ENCODE measurements at regions not wholly inside any gene's neighbourhood (a gene's known extent, or its start where the extent isn't known, plus 50 kb on each side); places are given as distances from the start of the nearest gene placed in this dataset.
A peak's percentile ranks its signal among the peaks of the same experiment; 100 is the strongest.

DNA sequence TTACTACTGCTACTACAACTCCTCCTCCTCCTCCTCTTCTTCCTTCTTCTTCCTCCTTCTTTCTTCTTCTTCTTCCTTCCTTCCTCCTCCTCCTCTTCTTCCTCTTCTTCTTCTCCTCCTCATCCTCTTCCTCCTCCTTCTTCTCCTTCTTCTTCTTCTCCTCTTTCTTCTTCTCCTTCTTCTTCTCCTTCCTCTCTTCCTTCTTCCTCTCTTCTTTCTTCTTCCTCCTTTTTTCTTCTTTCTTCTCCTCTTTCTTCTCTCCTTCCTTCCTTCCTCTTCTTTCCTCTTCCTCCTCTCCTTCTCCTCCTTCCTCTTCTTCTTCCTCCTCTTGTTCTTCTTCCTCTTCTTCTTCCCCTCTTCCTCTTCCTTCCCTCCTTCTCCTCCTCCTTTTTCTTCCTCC is 94.7 kb upstream of the MYO16 start:
- DNase-seq = no peak

DNA sequence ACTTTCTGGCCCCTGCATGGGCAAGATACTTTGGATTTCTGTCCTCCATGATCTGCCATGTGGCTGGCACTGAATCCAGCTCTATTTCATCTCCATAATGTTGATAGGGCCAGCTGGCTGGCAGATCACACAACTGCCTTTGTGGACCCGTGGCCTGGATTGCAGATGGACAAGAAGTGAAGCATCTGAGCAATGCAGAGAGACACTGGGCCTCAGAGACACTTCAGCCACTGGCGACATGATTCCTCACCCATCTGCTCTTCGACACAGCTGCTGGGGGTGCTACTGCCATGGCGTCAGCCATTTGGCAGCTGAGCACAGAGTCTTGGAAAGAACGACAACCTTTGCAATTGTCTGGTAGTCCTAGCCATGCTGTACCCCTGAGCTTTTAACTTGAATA is 79.5 kb upstream of the MYO16 start:
- DNase-seq = no peak

DNA sequence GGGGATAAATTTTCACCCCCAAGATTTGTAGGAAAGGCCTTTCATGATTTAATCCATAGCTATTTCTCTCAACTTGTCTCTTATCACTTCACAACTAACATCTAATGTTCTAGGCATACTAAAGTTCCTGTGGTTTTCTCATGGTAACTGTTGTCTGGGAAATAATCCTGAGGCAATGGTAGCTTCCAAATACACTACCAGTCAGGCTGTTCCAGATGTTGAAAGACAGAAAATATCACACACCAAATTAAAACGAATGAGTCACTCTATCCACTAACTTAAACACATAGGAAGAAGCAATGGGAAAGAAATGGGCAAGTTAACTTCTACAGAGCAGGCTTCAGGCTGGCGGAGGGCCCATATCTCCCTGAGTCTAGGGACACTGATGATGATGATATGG is 77.7 kb upstream of the MYO16 start:
- no peak for DNase-seq

DNA sequence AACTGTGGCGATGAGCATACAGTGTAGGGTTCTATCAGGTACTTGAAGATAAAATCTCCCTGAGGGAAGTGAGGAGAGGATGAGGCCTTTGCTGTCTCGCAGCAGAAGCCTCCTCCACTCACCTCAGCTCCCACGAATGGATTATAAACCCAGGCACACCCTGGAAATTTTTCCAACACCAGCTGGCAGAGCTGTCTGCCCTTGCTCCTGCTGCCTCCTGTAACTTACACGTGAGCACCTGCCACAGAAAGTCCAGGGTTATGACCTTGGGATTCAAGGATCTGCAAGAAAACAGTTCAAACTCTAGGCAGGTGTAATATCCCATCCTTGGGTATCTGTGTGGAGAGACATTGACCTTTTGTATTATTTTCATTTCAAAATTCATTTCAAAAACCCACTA is 70.9 kb upstream of the MYO16 start:
- DNase-seq = no peak

DNA sequence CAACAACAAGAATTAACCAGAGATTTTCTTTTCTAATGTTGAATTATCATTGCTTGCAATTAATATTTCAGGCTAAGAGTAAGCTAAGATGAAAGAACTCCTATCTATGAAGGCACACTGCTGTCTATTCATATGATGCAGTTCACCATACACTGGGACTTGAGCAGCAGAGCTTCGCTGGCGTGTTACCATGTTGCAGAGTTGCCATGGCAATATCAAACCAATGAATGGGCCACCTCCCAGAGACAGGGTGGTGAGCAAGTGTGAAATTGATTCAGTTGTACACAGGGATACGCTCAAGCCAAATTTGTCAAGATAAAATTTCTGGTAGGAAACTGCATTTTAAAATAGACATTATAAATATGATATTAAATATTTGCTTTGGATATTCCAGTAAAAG is 69.3 kb upstream of the MYO16 start:
- no peak for DNase-seq

DNA sequence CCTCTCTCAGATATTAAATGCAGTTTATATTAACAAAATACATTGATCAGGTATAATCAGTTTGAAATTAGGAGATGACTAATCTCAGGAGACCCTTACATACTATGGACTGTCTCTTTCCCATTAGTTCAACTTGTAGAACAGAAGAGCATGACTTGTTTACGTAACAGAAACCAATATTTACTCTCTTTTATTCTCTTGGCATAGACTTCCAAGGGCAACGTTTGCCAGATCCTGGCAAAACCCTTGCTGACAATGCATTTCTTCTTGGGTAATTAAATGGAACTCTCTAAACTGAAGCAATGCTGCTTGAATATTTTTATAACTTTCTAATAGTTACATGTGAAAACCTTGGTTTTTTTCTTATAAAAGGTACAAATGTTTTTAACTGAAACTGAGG is 68.3 kb upstream of the MYO16 start:
- peak; percentile 8 for DNase-seq

DNA sequence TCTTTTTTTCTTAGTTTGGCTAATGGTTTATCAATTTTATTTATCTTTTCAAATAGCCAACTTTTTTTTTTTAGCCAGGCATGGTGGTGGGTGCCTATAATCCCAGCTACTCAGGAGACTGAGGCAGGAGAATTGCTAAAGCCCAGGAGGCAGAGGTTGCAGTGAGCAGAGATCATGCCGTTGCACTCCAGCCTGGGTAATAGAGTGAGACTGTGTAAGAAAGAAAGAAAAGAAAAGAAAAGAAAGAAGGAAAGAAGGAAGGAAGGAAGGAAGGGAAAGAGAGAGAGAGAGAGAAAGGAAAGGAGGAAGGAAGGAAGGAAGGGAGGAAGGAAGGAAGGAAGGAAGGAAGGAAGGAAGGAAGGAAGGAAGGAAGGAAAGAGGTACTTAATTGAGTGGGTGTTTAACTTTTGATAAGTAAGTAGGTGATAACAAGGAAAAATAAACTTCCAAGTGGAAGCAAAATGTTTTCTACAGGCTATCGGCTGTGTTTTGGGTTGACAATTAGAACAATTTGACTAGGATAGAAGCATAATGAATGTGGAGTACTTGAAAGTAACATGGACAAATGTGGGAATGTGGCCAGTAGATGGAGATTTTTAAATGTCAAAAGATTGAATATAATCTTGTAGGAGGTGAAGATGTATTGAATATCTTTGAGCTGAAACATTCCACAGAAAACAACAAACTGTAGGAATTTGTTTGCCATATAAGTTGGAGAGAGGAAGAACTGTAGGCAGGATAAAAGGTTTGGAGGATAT is 62.8 kb upstream of the MYO16 start:
- no peak for DNase-seq

DNA sequence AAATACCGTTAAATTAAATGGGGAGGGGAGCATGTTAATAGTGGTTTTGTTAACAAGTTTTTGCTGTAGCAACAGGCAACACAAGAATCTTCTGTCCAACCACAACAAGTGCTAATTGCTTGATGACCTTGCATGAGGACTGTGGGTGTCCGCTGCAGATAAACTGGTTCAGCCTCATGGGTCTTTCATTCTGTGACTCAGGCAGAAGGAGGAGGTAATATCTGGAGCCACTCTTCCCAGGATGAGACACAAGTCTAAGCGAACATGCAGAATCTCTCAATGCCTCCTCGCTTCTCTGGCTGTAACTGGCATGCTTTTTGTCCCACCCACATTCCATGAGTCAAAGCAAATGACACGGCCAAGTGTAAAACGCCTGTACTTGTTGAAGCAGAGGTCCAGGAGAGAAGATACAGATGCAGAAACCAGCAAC is 56.6 kb upstream of the MYO16 start:
- DNase-seq = no peak

DNA sequence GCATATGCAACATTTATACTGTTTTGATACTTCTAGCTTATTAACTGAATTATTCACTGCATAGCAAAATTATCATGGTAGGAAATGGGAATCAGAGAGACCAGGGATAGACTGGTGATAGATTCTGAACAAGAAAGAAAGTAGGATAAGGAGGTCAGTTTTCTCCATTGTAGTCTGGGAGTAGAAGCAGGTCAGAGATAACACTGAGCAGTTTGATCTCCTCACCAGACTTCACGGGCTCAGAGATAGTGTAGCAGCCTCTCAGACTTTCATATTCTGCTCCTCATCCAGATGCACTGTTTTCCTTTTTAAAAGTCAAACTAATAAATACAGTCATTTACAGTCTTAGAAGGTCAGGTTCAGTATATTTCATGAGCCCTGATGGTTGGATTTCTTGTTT is 56.0 kb upstream of the MYO16 start:
- no peak for DNase-seq

DNA sequence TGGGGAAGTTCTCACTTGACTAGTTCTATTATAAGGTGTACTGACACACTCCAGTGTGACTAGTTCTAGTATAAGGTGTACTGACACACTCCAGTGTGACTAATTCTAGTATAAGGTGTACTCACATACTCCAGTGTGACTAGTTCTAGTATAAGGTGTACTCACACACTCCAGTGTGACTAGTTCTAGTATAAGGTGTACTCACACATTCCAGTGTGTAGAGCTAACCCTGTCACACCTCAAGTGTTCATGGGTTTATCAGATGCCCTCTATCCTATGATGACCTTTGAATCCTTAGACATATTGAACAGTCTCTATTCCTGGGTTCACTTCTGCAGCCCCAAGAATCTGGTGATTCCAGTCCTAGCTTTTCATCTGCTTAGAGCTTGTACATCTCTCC is 54.6 kb upstream of the MYO16 start:
- no peak for DNase-seq

DNA sequence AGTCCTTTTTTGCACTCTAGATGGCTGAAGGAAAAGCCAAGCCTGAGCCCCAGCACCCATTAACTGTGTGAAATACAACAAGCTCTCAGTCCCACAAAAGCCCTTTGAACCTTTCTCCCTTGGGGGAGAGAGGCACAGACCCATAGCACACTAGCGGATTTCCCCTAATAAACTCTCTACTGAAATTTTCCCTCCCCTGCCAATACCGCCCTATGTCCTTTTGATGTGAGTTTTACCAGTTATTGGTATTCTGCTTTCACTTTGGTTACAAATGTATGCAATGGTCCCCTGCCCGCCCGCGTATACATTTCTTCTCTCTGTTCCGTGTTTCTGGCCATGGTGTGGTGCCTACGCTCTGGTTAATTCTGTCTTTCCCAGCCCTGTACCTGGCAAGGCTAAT is 54.0 kb upstream of the MYO16 start:
- DNase-seq = no peak

All from SHP77 treated with DMSO at 0.1 percent for 48 hours (cell line).